Nephron progenitor cell (in vitro differentiated cells): ENCODE measurements at regions not wholly inside any gene's neighbourhood (a gene's known extent, or its start where the extent isn't known, plus 50 kb on each side); places are given as distances from the start of the nearest gene placed in this dataset.
"Not testable (repeated sequence)": the region's sequence is repeated elsewhere in the genome, so short reads cannot be mapped to it uniquely, and the experiment has no call there.

Experiments used
- DNase-seq: peaks from one replicate; pipeline ENCODE4 v3.0.0; 2021
- H3K27ac Mint-ChIP-seq: 2 replicates; pipeline ENCODE4 v1.8.0; 2021; ENCODE audit warnings: mild to moderate bottlenecking, moderate library complexity, mixed read lengths
- H3K27me3 Mint-ChIP-seq: 2 replicates; pipeline ENCODE4 v1.8.0; 2021; ENCODE audit warnings: mild to moderate bottlenecking, low read depth, mixed read lengths; ENCODE audit not compliant: poor library complexity
- H3K36me3 Mint-ChIP-seq: 2 replicates; pipeline ENCODE4 v1.8.0; 2021; ENCODE audit warnings: low read depth, mixed read lengths
- H3K4me1 Mint-ChIP-seq: 2 replicates; pipeline ENCODE4 v1.8.0; 2021; ENCODE audit warnings: mixed read lengths
- H3K4me3 Mint-ChIP-seq: 2 replicates; pipeline ENCODE4 v1.8.0; 2021; ENCODE audit warnings: mild to moderate bottlenecking, moderate library complexity, mixed read lengths
- H3K9me3 Mint-ChIP-seq: 2 replicates; pipeline ENCODE4 v1.8.0; 2021; ENCODE audit warnings: mild to moderate bottlenecking, moderate library complexity, mixed read lengths
- TF ChIP-seq, protein P1 (sequence below): fragments of 200-600 bp; sonication (generic); IDR thresholded peaks from 2 replicates; pipeline ENCODE4 v1.5.0; 2021; ENCODE audit warnings: antibody characterized with exemption

DNA sequence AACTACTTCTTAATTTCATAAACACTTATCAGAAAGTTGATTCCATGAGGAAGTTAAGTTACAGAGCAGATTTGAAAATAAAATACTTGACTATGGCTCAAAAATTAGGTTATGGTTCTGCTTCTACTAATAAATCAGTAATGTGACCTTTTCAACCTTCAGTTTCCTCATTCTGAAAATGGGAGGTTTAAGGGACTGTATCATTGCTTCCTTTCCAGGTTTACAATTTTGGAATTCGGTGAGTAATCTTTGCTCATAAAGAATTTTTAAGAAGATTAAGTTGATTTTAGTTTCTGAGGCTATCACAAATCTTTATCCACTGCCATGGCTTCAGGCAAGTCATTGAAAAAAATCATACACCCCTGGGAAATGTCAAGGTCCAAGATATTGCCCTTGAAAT, 1061.2 kb downstream of the DIPK2A start:
- H3K27me3 Mint-ChIP-seq = peaks cover 3% of the 10 kb centered on the region
- H3K27ac Mint-ChIP-seq = no peak overlapping the region
- no peak for DNase-seq
- TF ChIP-seq, protein P1, sequence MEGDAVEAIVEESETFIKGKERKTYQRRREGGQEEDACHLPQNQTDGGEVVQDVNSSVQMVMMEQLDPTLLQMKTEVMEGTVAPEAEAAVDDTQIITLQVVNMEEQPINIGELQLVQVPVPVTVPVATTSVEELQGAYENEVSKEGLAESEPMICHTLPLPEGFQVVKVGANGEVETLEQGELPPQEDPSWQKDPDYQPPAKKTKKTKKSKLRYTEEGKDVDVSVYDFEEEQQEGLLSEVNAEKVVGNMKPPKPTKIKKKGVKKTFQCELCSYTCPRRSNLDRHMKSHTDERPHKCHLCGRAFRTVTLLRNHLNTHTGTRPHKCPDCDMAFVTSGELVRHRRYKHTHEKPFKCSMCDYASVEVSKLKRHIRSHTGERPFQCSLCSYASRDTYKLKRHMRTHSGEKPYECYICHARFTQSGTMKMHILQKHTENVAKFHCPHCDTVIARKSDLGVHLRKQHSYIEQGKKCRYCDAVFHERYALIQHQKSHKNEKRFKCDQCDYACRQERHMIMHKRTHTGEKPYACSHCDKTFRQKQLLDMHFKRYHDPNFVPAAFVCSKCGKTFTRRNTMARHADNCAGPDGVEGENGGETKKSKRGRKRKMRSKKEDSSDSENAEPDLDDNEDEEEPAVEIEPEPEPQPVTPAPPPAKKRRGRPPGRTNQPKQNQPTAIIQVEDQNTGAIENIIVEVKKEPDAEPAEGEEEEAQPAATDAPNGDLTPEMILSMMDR = no peak
- H3K4me3 Mint-ChIP-seq = no peak overlapping the region
- no peaks in the 10 kb centered on the region for H3K36me3 Mint-ChIP-seq
- H3K4me1 Mint-ChIP-seq = no peaks in the 10 kb centered on the region
- peaks cover 12% of the 10 kb centered on the region for H3K9me3 Mint-ChIP-seq

DNA sequence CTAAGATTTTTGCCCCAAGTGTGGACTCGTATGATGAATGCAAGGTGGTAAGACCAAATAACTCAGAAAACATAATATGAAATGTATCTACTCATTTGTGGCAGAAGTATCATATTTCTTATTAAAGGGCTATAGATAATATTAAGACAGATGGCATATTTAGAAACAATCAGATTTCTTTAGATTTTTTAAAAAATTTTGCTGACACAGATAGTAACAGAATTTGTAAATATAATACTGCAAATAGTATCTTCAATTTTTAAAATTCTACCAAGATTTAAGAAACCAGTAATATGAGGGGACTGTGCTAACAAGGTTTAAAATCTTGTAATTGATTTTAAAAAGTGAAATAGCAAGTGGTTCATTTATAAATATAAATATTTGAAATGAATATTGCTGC, 1064.1 kb downstream of the DIPK2A start:
- Mint-ChIP-seq H3K4me1 (no peaks in the 10 kb centered on the region), H3K27me3 (peaks cover 3% of the 10 kb centered on the region), H3K4me3 (no peak overlapping the region), H3K9me3 (no peaks in the 10 kb centered on the region), H3K36me3 (no peaks in the 10 kb centered on the region), H3K27ac (no peak overlapping the region)
- DNase-seq = no peak
- TF ChIP-seq, protein P1 = no peak

DNA sequence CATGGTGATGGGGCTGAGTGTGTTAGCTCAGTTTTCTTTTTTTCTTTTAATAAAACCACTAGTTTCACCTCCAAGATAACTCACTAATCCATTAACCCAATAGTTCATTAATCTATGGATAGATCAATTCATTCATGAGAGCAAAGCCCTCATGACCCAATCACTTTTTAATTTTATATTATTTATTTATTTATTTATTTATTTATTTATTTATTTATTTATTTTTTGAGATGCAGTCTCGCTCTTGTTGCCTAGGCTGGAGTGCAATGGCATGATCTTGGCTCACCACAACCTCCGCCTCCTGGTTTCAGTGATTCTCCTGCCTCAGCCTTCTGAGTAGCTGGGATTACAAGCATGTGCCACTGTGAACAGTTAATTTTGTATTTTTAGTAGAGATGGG, 1082.4 kb downstream of the DIPK2A start:
- not testable (repeated sequence) for H3K4me3 Mint-ChIP-seq, DNase-seq, H3K27ac Mint-ChIP-seq, H3K9me3 Mint-ChIP-seq, H3K36me3 Mint-ChIP-seq, H3K4me1 Mint-ChIP-seq, H3K27me3 Mint-ChIP-seq

DNA sequence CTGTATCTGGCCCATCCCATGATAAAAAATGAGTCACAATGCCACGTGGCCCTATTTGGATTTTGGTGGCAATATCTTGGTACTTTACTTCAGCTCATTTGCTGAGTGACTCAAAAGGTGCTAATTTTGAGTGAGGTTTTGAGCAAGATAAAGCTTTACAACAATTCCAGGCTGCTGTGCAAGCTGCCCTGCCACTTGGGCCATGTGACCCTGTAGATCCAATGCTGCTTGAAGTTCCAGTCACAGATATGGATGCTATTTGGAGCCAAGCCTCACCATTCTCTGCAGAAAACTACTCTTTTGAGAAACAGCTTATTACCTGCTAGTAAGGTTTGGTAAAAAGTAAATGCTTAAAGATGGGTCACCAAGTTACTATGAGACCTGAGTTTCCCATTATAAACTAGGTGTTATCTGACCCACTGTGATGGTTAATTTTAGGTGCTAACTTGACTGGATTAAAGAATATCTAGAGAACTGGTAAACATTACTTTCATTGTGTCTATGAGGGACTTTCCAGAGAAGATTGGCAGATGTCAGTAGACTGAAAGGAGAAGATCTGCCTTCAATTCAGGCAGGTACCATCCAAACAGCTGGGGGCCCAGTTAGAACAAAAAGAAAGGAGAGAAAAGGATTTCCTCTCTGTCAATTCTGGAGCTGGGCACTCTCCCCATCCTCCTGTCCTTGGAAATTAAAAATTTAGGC, 1083.9 kb downstream of the DIPK2A start:
- TF ChIP-seq, protein P1 = no peak
- Mint-ChIP-seq H3K4me1 (no peaks in the 10 kb centered on the region), H3K4me3 (no peak overlapping the region), H3K27me3 (no peaks in the 10 kb centered on the region), H3K36me3 (no peaks in the 10 kb centered on the region), H3K27ac (no peak overlapping the region), H3K9me3 (peaks cover 5% of the 10 kb centered on the region)
- DNase-seq = no peak

DNA sequence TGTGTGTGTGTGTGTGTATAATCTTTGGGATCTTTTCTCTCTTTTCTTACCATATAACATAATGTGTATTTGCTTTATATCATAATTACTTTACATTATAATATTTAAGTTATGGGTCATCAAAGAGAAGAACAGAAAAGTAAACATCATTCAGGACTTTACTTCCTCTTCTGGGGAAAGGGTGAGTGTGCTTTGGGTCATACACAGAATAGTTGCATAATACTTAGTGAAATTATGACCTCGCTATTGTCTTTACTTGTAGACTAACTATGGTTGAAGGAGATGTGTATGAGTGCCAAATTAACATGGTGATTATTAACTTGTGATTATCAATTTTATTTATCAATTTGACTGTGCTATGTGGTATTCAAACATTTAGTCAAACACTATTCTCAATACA, 1086.9 kb downstream of the DIPK2A start:
- Mint-ChIP-seq H3K9me3 (peaks cover 30% of the 10 kb centered on the region), H3K27ac (no peak overlapping the region), H3K4me1 (no peaks in the 10 kb centered on the region), H3K27me3 (no peaks in the 10 kb centered on the region), H3K4me3 (no peak overlapping the region), H3K36me3 (peaks cover 5% of the 10 kb centered on the region)
- TF ChIP-seq, protein P1 = no peak
- DNase-seq = no peak

DNA sequence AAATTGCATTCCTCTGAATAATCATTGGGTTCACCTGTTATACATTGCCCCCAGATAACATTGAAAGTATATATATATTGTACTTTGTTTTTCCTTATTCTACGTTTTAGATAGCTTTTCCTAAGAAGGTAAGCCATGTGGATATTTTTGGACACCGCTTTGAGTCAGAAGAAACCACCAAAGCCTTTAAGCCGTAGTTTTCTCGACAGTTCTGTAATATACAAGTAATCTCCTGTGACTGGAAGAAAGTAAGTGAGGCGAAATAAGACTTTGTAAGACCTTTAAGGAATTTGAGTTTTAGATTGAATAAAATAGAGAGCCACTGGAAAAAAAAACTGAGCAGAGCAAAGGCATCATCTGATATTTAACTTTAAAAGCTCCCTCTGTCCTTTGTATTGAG, 1092.0 kb downstream of the DIPK2A start:
- Mint-ChIP-seq H3K4me3 (no peak overlapping the region), H3K4me1 (no peaks in the 10 kb centered on the region), H3K27ac (no peak overlapping the region), H3K27me3 (peaks cover 3% of the 10 kb centered on the region), H3K9me3 (peaks cover 38% of the 10 kb centered on the region), H3K36me3 (peaks cover 5% of the 10 kb centered on the region)
- TF ChIP-seq, protein P1 = no peak
- no peak for DNase-seq
